HG03469 (cell line): ENCODE measurements at regions not wholly inside any gene's neighbourhood (a gene's known extent, or its start where the extent isn't known, plus 50 kb on each side); places are given as distances from the start of the nearest gene placed in this dataset.

Experiments
- ATAC-seq: cut with Tn5 transposase; IDR thresholded peaks from one replicate; pipeline ENCODE4 v1.9.1; 2021; ENCODE audit warnings: mild to moderate bottlenecking, moderate library complexity, moderate number of reproducible peaks; ENCODE audit not compliant: unreplicated experiment

DNA sequence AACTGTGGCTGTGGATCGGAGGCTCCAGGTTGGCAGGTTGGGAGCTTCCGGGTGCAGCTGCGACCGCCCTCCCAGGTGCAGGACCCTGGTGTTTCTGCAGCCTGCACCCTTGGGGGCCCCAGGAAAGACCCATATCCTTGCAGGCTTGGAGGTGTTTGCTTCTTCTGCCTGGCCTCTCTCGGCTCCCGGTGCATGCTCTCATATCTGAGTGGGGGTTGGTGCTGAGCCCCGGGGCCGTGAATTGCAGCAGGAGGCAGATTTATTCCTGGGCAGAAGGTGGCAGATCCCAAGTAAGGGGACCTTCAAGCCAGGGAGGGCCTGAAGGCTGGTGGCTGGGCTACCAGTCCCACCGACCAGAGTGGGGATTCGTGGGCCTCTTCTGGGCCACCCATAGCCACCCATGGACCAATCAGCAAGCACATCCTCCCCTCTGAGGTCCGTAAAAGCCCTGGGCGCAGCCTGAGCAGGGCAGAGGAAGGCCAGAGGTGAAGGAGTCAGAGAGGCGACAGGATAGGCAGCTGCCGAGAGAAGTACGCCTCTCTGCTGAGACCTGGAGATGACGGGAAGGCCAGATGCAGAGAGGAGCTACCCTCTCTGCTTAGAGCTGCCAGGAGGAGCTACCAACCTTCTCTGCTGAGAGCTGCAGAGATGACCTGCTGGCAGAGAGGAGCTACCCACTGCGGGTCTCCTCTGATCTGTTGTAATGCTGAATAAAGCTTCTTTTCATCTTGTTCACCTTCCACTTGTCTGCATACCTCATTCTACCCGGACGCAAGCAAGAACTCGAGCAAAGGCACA, 1279.0 kb upstream of the LRRTM1 start:
- ATAC-seq: no peak

GRCh38 chr2:81576713-81577112, 1272.2 kb upstream of the LRRTM1 start:
- no peak for ATAC-seq

- no peak for ATAC-seq
These were observed 1246.6 kb upstream of the LRRTM1 start for GRCh38 chr2:81551040-81551634.

GRCh38 chr2:81550277-81550676, 1245.7 kb upstream of the LRRTM1 start:
- ATAC-seq: no peak

DNA sequence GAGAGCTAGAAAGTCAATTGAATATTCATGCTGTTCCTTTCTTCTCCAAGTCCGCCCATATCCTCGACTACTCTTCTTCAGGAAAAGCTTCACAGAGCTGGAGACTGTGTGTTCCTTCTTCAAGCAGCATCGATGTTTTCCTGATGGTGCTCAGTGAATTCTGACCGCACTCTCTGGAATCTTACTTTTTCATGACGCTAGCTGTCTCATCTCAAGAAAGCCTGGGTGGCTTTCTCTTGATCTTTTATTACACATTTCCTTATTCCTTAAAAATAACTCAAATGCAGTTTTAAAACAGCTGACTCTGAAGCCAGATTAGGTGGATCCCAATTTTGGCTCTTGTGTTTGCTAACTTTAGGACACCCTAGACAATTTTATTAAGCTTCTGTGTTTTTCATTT, 1245.1 kb upstream of the LRRTM1 start:
- no peak for ATAC-seq

DNA sequence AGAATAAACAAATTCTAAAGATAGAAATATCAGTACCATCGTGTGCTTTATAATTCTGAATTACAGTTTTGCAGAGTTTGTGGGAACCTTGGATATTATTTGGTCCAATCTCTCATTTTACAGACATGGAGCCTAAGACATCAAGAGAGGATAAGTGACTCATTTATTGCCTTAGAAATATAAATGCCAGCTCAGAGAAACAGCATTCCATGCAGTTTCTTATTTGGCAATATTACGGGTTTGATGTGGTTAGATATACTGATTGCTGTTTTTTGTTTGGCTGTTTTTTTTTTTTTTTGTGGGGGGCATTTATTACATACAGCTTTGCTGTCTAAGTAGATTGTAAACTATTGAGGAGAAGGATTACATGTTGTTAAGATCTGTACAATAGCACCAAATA, 1241.1 kb upstream of the LRRTM1 start:
- ATAC-seq: no peak

DNA sequence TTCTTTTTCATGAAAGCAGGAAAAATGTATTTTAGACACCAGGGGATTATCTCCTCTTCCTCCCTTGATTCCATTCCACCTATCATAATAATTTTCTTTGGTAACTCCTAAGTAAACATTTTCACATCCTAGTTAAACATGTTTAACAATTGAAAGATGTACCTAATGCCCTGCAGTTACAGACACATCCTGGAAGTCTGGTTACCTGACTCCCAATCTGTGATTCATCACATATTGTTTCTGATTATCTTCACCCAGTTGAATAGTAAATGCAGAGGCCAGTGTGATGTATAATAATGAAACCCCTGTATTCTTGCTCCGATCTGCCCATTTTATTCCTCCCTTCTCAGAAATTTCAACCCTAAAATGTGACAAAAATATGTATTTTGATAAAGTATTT, 1237.6 kb upstream of the LRRTM1 start:
- no peak for ATAC-seq

DNA sequence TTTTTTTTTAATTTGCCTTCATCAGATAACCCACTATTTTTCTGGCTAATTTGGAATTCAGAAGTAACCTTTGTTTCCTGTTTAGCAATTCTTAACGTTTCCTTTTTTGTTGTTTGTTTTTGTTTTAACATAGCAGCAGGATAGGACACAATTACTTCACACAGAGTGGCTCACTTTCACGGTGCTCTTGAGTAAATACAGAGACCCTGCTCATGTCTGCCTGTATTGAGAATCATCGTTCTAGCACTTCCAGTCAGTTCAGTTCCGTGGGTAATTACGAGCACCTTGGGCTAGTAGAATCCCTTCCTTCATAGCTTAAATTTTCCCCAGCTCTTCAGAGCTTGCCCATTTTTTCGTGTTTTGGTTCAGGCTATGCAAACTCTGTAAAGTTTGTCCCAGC, 1225.4 kb upstream of the LRRTM1 start:
- ATAC-seq: no peak

DNA sequence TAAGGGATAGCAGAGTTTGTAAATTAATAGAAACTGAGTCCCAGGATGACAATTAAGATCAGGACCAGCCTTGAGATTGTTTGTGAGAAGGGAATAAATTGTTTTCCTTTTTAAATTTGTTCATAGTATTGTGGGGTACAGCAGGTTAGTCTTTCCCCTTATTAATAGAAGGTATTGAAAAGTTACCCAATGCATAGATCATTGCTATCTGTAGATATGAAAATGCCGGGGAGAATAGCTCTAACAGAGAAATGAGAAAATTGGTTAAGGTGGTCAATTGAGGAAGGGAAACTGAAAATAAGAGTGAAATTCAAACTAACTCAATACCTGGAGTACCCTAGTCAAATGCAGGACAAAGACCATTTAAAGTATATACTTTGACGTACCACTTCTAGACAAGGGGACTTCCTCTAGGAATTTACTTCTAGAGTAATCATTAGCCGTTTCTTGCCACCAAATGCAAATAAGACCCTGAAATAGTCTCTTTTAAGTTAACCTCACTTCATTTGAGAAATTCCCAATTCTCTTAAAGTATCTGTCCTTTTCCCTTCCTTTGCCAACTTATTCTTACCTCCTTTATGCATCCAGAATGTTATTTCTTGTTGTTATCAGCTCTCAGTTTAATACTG, 1224.4 kb upstream of the LRRTM1 start:
- ATAC-seq: no peak

DNA sequence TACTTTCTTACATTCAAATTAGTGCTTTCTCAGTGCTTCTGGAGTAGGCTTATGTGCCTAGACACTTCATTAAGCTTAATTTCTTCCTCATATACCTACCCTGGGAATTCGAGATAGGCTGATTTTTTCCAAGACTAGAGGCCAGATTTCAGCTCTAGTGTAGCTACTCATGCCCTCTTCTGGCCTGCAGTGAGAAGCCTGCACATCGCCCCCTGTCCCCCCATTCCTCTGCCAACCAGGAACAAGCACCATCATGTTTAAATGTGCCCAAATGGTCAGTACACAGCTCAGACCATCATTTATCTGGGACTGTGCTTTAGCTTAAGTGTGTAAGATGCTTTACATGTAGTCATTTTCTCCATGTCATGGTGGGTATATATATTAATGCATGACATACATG, 1218.8 kb upstream of the LRRTM1 start:
- ATAC-seq: no peak

DNA sequence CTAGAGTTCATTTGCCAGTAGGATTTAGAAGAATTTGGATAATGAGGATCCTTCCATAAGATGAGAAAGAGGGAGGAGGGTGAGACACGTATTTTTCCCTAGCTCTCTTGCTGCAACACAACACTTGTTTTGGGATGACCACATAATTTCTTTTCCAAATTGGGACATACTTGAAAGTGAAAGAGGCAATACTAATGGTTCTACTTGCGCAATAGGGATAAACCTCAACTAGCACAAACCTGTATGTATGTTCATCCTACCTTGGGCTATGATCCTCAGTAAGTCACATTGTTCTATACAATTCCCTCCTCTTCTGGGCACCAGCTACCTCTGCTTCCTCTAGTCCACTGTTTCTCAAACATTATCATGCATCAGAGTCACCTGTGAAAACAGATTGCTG, 1208.8 kb upstream of the LRRTM1 start:
- no peak for ATAC-seq

DNA sequence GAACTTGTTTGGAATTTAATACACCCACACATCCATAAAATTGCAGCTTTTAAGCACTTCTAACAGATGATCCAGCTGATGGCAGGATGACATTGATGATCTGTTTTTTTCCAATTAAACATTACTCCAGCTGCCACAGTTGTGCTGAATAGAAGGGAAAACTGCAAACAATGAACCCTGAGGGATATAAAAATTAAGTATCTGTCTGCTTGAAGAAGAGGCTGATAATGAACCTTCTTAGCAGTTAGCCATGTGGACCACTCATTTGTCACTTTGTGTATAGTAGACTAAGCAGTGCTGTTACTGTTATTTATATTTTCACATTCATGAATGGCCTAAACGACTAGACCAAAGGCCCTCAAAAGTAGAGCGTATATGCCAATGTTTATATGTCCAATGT, 1201.0 kb upstream of the LRRTM1 start:
- no peak for ATAC-seq

- ATAC-seq: no peak
These were observed 1191.0 kb upstream of the LRRTM1 start for GRCh38 chr2:81495556-81495955.

DNA sequence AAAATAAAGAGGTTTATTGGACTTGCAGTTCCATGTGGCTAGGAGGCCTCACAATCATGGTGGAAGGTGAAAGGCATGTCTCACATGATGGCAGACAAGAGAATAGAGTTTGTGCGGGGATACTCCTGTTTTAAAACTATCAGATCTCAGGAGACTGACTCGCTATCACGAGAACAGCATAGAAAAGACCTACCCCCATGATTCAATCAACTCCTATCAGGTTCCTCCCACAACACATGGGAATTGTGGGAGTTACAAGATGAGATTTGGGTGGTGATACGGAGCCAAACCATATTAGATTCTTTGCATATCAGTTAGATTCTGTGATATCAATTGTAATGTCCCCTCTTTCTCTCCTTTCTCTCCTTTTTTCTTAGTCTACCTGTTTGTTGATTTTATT, 1178.7 kb upstream of the LRRTM1 start:
- no peak for ATAC-seq

- ATAC-seq: no peak
These were observed 1177.4 kb upstream of the LRRTM1 start for GRCh38 chr2:81481994-81482368.

DNA sequence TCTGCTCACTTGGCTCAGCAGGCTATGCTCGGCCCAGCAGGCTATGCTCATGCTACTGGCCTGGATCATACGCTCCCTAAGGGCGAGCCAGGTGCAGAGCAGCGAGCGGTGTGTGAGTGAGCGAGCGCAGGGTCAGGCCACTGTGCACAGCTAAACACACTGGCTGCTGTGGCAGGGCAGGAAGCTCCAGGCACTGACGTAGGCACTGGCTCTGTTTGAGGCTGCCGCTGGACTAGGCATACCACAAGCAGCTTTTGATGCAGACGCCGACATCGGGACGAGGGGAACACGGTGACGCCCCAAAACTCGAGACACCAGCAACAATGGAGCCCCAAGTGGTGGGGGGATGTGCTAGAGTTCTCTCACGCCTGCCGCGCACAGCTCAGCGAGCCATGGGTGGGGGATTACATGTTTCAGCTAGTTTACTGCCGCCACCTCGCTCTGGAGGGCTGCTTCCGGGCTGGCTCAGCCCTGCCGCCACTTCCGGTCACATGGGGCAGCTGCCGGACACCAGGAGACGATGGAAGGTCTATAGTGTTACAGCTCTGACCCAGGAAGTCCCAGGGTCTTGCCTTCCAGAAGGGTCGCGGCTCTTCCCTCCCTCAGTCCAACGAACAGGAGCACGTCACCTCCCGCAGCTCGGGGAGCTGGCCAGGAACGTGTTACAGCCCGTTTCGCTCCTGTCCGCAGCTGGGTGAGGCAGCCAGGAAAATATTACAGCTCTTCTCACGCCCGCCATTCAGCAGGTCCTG, 1176.9 kb upstream of the LRRTM1 start:
- ATAC-seq: no peak

- no peak for ATAC-seq
These were observed 1162.5 kb upstream of the LRRTM1 start for GRCh38 chr2:81467096-81467495.

DNA sequence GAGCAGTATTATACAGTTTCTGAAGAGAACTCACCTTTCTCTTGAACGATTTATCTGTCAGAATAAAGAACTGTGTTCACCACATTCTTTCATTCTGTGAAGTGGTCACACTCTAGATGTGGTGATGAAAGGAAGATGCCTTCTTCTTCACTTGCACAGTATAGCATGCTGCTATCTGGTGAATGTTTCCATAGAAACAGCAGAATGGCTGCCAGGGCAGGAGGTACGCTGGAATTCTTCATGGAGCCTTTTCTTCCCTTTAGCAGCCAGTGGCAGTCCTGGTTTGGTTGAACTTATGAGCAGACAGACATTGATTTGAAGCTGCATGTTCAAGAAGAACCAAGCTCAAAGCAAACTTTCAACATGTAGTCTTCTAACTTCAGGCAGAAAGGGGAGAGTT, 1157.9 kb upstream of the LRRTM1 start:
- ATAC-seq: no peak

DNA sequence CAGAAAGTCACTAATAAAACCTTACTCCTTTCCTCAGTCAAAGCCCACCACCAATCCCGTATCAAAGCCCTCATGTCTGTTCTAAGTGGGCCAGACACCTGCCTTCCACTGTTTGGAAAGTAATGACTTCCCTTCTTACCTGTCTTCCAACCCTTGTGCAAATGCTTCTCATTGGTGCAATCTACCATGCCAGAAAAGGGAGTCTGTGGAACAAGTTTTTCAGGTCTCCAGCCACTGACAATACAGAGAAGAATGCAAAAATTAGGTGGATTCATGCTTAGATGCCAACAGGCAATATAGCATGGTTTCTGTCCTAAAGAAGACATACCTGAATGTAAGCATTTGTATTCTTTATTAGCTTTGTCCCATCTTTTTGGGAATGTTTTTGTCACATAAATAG, 1140.6 kb upstream of the LRRTM1 start:
- ATAC-seq: no peak

DNA sequence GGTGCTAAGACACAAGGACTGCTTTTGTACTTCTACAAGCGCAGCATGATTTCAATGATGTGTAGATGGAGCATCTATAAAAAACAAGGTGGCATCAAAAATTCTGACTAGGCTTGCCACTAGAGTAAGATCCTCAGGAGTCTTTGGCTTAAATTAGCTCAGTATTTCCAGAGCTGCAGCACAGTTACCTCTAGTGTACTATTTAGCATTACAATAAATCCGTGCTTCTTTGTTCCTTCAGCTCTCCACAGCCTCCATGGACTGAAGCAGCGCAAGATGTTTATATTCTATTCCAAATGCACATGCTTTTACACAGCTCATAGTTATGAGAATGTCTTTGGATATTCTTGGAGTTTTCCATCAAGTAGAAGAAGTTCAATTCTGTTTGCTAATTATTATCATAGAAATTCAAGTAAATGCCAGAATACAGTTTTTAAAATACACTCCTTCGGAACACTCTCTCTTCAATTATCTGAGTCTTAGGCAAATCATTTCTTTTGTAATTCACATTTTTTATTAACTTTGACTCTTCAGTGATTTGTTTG, 1133.0 kb upstream of the LRRTM1 start:
- no peak for ATAC-seq

DNA sequence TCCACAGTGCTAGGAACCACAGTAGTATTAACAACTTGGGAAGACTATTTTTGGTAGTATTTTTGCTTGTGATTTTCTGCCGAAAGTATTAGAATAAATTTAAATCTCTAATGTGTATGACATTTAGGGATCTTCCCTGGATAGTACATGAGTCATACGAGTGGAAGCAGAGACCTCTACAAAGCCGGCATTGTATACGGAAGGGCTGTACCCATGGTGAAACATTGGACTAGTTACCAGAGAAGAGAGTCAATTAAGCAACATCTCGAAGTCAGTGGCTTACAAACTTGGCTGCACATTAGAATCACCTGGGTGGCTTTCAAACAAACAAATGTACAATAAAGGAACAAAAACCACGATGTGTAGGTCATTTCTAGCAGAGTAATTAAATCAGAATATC, 1131.7 kb upstream of the LRRTM1 start:
- ATAC-seq: no peak
